Suprapubic skin (tissue), 3 donors: ENCODE measurements at regions not wholly inside any gene's neighbourhood (a gene's known extent, or its start where the extent isn't known, plus 50 kb on each side); places are given as distances from the start of the nearest gene placed in this dataset.

Experiments
- EP300 ChIP-seq: sonication (generic); formaldehyde crosslinking; IDR thresholded peaks from one replicate; pipeline ENCODE4 v1.6.1; 2017; ENCODE audit warnings: antibody characterized with exemption
- POLR2A ChIP-seq, 2 donors: fragments of 450-650 bp; IDR thresholded peaks; one replicate each; pipeline ENCODE4 v1.6.1; 2017; ENCODE audit warnings: antibody characterized with exemption in 2 of 2, mild to moderate bottlenecking in 2 of 2, moderate library complexity in 2 of 2
- TF ChIP-seq, protein P1 (sequence below), 2 donors: fragments of 200-600 bp in 1 of 2; fragments of 450-650 bp in 1 of 2; sonication (generic) in 1 of 2; IDR thresholded peaks; one replicate each; pipeline ENCODE4 v1.5.1; 2016 to 2019; ENCODE audit warnings: antibody characterized with exemption in 2 of 2, mild to moderate bottlenecking in 1 of 2, moderate library complexity in 1 of 2

GRCh38 chr10:33550811-33551210 is 216.3 kb upstream of the NRP1 start:
- TF ChIP-seq, protein P1, sequence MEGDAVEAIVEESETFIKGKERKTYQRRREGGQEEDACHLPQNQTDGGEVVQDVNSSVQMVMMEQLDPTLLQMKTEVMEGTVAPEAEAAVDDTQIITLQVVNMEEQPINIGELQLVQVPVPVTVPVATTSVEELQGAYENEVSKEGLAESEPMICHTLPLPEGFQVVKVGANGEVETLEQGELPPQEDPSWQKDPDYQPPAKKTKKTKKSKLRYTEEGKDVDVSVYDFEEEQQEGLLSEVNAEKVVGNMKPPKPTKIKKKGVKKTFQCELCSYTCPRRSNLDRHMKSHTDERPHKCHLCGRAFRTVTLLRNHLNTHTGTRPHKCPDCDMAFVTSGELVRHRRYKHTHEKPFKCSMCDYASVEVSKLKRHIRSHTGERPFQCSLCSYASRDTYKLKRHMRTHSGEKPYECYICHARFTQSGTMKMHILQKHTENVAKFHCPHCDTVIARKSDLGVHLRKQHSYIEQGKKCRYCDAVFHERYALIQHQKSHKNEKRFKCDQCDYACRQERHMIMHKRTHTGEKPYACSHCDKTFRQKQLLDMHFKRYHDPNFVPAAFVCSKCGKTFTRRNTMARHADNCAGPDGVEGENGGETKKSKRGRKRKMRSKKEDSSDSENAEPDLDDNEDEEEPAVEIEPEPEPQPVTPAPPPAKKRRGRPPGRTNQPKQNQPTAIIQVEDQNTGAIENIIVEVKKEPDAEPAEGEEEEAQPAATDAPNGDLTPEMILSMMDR (IDR thresholded peaks at IDR 0.05), result no peak
- TF ChIP-seq POLR2A (IDR thresholded peaks at IDR 0.05), result no peak
- no peak for TF ChIP-seq EP300
